Erythroblast (primary cell): ENCODE measurements at regions not wholly inside any gene's neighbourhood (a gene's known extent, or its start where the extent isn't known, plus 50 kb on each side); places are given as distances from the start of the nearest gene placed in this dataset.

ENCODE experiments used
- DNase-seq, 2 experiments: peaks; one replicate each; lab custom pipeline; 2025; lab: John Stamatoyannopoulos, UW
- GATA1 ChIP-seq: IDR thresholded peaks from 2 replicates; pipeline ENCODE4 v1.6.1; 2011; ENCODE audit warnings: low read depth, mild to moderate bottlenecking, control low read depth, low read length, moderate library complexity
- POLR2A ChIP-seq: IDR thresholded peaks from 2 replicates; pipeline ENCODE4 v1.6.1; 2011; ENCODE audit warnings: mild to moderate bottlenecking, low read length

- TF ChIP-seq POLR2A = no peak
- DNase-seq = no peak
Measured at GRCh38 chr17:56737421-56738161, 96.1 kb downstream of the C17orf67 start.

DNA sequence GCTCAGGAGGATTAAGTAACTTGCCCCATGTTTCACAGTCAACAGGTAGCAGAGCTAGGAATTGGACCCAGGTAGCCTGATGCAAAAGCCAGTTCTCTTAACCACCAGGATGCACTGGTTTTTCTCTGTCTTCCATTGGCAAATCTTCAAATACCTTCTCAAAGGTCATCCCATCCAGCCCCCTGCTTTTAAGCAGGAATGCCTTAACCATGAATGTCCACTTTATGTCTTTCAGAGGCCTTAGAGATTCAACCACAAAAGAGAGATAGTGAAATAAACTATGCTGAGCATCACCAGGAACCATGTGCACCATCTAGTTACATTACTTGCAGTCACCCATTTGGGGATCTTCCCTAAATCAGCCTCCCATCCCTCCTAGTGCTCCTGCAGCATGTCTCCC, 94.3 kb downstream of the C17orf67 start:
- TF ChIP-seq GATA1 (no peak), POLR2A (no peak)
- no peak for DNase-seq

DNA sequence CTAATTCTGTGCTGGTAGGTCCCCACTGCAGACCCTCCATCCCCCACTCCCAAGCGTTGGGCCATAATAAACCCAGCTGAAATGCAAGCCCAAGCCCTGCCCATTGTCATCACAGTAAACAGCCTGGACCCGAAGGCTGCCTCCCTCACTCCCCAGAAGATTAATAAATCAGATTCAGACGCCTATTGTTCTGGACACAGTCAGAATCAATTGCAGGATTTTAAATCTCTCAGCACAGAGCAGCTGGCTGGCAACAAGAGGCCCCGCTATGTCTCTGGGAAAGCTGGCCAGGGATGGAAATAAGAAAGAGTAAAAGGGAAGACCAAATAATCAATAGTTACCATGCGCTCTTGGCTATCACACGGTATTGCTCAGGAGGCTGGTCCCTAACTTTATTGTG, 93.9 kb downstream of the C17orf67 start:
- TF ChIP-seq GATA1 (no peak), POLR2A (no peak)
- DNase-seq = no peak

GRCh38 chr17:56740481-56740880, 93.2 kb downstream of the C17orf67 start:
- no peak for TF ChIP-seq POLR2A
- TF ChIP-seq GATA1 = no peak
- no peak for DNase-seq
